Liver (tissue), 7 donors: ENCODE measurements at regions not wholly inside any gene's neighbourhood (a gene's known extent, or its start where the extent isn't known, plus 50 kb on each side); places are given as distances from the start of the nearest gene placed in this dataset.
A peak's percentile ranks its signal among the peaks of the same experiment; 100 is the strongest.
"Not testable (repeated sequence)": the region's sequence is repeated elsewhere in the genome, so short reads cannot be mapped to it uniquely, and the experiment has no call there.

Experiments
- DNase-seq: peaks from one replicate; pipeline ENCODE4 v3.0.0-alpha.2; 2017; ENCODE audit warnings: low spot score
- H3K27ac ChIP-seq, 2 donors: one replicate each; pipeline ENCODE4 v1.7.0; 2013; ENCODE audit warnings: inconsistent platforms in 2 of 2, low read length in 2 of 2, control low read depth in 1 of 2, low read depth in 1 of 2, mild to moderate bottlenecking in 1 of 2
- H3K27me3 ChIP-seq, 4 donors: one replicate each; pipeline versions ENCODE4 v1.6.1 to v1.7.0; 2013; ENCODE audit warnings: low read length in 3 of 4, inconsistent platforms in 1 of 4, mild to moderate bottlenecking in 1 of 4, moderate library complexity in 1 of 4; ENCODE audit not compliant: control insufficient read depth in 4 of 4, insufficient read depth in 4 of 4
- H3K36me3 ChIP-seq, 4 donors: one replicate each; pipeline versions ENCODE4 v1.6.1 to v1.7.0; 2013; ENCODE audit warnings: low read length in 3 of 4, mild to moderate bottlenecking in 3 of 4, low read depth in 1 of 4, moderate library complexity in 1 of 4; ENCODE audit not compliant: control insufficient read depth in 4 of 4, insufficient read depth in 3 of 4
- H3K4me1 ChIP-seq, 4 donors: one replicate each; pipeline versions ENCODE4 v1.6.1 to v1.7.0; 2013; ENCODE audit warnings: low read length in 3 of 4, mild to moderate bottlenecking in 3 of 4, moderate library complexity in 1 of 4; ENCODE audit not compliant: control insufficient read depth in 4 of 4, insufficient read depth in 4 of 4
- H3K4me3 ChIP-seq, 3 donors: one replicate each; pipeline versions ENCODE4 v1.6.1 to v1.7.0; 2013; ENCODE audit warnings: low read length in 3 of 3, control low read depth in 1 of 3, low read depth in 1 of 3, mild to moderate bottlenecking in 1 of 3
- H3K9ac ChIP-seq, 2 donors: one replicate each; pipeline ENCODE4 v1.7.0; 2013; ENCODE audit warnings: low read length in 2 of 2, mild to moderate bottlenecking in 2 of 2, moderate library complexity in 2 of 2, control low read depth in 1 of 2, low read depth in 1 of 2
- H3K9me3 ChIP-seq, 4 donors: one replicate each; pipeline versions ENCODE4 v1.6.1 to v1.7.0; 2013; ENCODE audit warnings: low read length in 3 of 4; ENCODE audit not compliant: control insufficient read depth in 4 of 4
- ATF3 ChIP-seq: IDR thresholded peaks from 2 replicates; pipeline ENCODE4 v1.6.1; 2016; ENCODE audit warnings: antibody characterized with exemption
- FOXA1 ChIP-seq: IDR thresholded peaks from 2 replicates; pipeline ENCODE4 v1.6.1; 2016; ENCODE audit warnings: antibody characterized with exemption
- FOXA2 ChIP-seq: IDR thresholded peaks from 2 replicates; pipeline ENCODE4 v1.6.1; 2016; ENCODE audit warnings: antibody characterized with exemption
- GABPA ChIP-seq, 2 donors: IDR thresholded peaks in 1 of 2; conservative IDR thresholded peaks in 1 of 2; 2 replicates each; pipeline ENCODE4 v1.6.1; 2016; ENCODE audit warnings: antibody characterized with exemption in 2 of 2, mild to moderate bottlenecking in 1 of 2, moderate library complexity in 1 of 2
- HNF4A ChIP-seq, 2 donors: conservative IDR thresholded peaks; 2 replicates each; pipeline ENCODE4 v1.6.1; 2016; ENCODE audit warnings: antibody characterized with exemption in 2 of 2, mild to moderate bottlenecking in 2 of 2
- HNF4G ChIP-seq: IDR thresholded peaks from 2 replicates; pipeline ENCODE4 v1.6.1; 2016; ENCODE audit warnings: antibody characterized with exemption
- JUND ChIP-seq, 2 donors: IDR thresholded peaks; 2 replicates each; pipeline ENCODE4 v1.6.1; 2016; ENCODE audit warnings: antibody characterized with exemption in 2 of 2
- MAX ChIP-seq: IDR thresholded peaks from 2 replicates; pipeline ENCODE4 v1.6.1; 2016; ENCODE audit warnings: antibody characterized with exemption
- RAD21 ChIP-seq, 2 donors: IDR thresholded peaks; 2 replicates each; pipeline ENCODE4 v1.6.1; 2016; ENCODE audit warnings: antibody characterized with exemption in 2 of 2, mild to moderate bottlenecking in 2 of 2
- REST ChIP-seq: IDR thresholded peaks from 2 replicates; pipeline ENCODE4 v1.6.1; 2016; ENCODE audit warnings: antibody characterized with exemption, mild to moderate bottlenecking
- RXRA ChIP-seq, 2 donors: IDR thresholded peaks; 2 replicates each; pipeline ENCODE4 v1.6.1; 2017 to 2018; ENCODE audit warnings: antibody characterized with exemption in 2 of 2, mild to moderate bottlenecking in 1 of 2
- SP1 ChIP-seq: IDR thresholded peaks from 2 replicates; pipeline ENCODE4 v1.6.1; 2018; ENCODE audit warnings: antibody characterized with exemption, mild to moderate bottlenecking
- WGBS: extraction: QIAGEN DNeasy Blood & Tissue Kit; methylation state at CpG from one replicate; pipeline ENCODE4 v1.1.7; 2013; 5-methylcytosine and 5-hydroxymethylcytosine counted together
- TF ChIP-seq, protein P1 (sequence below): IDR thresholded peaks from 2 replicates; pipeline ENCODE4 v1.6.1; 2016; ENCODE audit warnings: antibody characterized with exemption
- donor health status: healthy.
- donor health status: healthy.
- donor health status: healthy.
- donor health status: healthy.

GRCh38 chr10:45105309-45105708, 104.6 kb downstream of the ZNF22 start:
- H3K9me3 ChIP-seq, DNase-seq, H3K4me1 ChIP-seq, H3K27me3 ChIP-seq, H3K36me3 ChIP-seq, H3K4me3 ChIP-seq, H3K27ac ChIP-seq, H3K9ac ChIP-seq: not testable (repeated sequence)
- WGBS, result 63% methylated on average over 5 of the region's 5 CpGs

GRCh38 chr10:45106236-45106856, 105.6 kb downstream of the ZNF22 start:
- TF ChIP-seq RAD21 (IDR thresholded peaks at IDR 0.05), result no peak
- TF ChIP-seq HNF4A (conservative IDR thresholded peaks at IDR 0.05), result peak; percentile 57 to 65
- peak in 1 of 2 donors; percentile 58 for TF ChIP-seq RXRA (IDR thresholded peaks at IDR 0.05)
- no peaks in the 10 kb centered on the region for H3K9me3 ChIP-seq
- H3K9ac ChIP-seq, result no peak overlapping the region
- no peak overlapping the region for H3K27ac ChIP-seq
- H3K4me3 ChIP-seq, result no peak overlapping the region
- no peaks in the 10 kb centered on the region for H3K4me1 ChIP-seq
- DNase-seq, result no peak
- 47% methylated on average over 7 of the region's 7 CpGs for WGBS
- H3K27me3 ChIP-seq, result no peaks in the 10 kb centered on the region
- no peaks in the 10 kb centered on the region for H3K36me3 ChIP-seq

GRCh38 chr10:45111509-45111908, 110.8 kb downstream of the ZNF22 start:
- Histone ChIP-seq H3K9me3 (no peaks in the 10 kb centered on the region), H3K9ac (no peak overlapping the region), H3K36me3 (no peaks in the 10 kb centered on the region), H3K27me3 (no peaks in the 10 kb centered on the region), H3K4me1 (no peaks in the 10 kb centered on the region), H3K4me3 (no peak overlapping the region), H3K27ac (no peak overlapping the region)
- no peak for TF ChIP-seq FOXA2
- TF ChIP-seq GABPA (IDR thresholded peaks at IDR 0.05 in 1 of 2, conservative IDR thresholded peaks at IDR 0.05 in 1 of 2), result no peak
- TF ChIP-seq HNF4G, result no peak
- TF ChIP-seq HNF4A (conservative IDR thresholded peaks at IDR 0.05), result no peak
- no peak for DNase-seq
- whole genome bisulfite sequencing, result 93% methylated on average over 5 of the region's 5 CpGs

- H3K27me3 ChIP-seq, DNase-seq, H3K9me3 ChIP-seq, H3K9ac ChIP-seq, H3K4me3 ChIP-seq, H3K27ac ChIP-seq, H3K4me1 ChIP-seq, H3K36me3 ChIP-seq: not testable (repeated sequence)
- WGBS, result 79% methylated on average over 2 of the region's 2 CpGs
Measured at GRCh38 chr10:45117940-45118339, 117.2 kb downstream of the ZNF22 start.

- Histone ChIP-seq H3K36me3 (no peaks in the 10 kb centered on the region), H3K27me3 (no peaks in the 10 kb centered on the region), H3K27ac (no peak overlapping the region), H3K4me3 (no peak overlapping the region), H3K9me3 (no peaks in the 10 kb centered on the region), H3K4me1 (no peaks in the 10 kb centered on the region), H3K9ac (no peak overlapping the region)
- WGBS, result 57% methylated on average over 3 of the region's 3 CpGs
- DNase-seq, result no peak
- TF ChIP-seq HNF4G (no peak), GABPA (IDR thresholded peaks at IDR 0.05 in 1 of 2, conservative IDR thresholded peaks at IDR 0.05 in 1 of 2) (no peak), JUND (IDR thresholded peaks at IDR 0.05) (no peak), HNF4A (conservative IDR thresholded peaks at IDR 0.05) (no peak), RXRA (IDR thresholded peaks at IDR 0.05) (no peak), FOXA2 (no peak), RAD21 (IDR thresholded peaks at IDR 0.05) (no peak), SP1 (no peak), ATF3 (no peak), REST (no peak), MAX (no peak), FOXA1 (no peak)
- TF ChIP-seq, protein P1, sequence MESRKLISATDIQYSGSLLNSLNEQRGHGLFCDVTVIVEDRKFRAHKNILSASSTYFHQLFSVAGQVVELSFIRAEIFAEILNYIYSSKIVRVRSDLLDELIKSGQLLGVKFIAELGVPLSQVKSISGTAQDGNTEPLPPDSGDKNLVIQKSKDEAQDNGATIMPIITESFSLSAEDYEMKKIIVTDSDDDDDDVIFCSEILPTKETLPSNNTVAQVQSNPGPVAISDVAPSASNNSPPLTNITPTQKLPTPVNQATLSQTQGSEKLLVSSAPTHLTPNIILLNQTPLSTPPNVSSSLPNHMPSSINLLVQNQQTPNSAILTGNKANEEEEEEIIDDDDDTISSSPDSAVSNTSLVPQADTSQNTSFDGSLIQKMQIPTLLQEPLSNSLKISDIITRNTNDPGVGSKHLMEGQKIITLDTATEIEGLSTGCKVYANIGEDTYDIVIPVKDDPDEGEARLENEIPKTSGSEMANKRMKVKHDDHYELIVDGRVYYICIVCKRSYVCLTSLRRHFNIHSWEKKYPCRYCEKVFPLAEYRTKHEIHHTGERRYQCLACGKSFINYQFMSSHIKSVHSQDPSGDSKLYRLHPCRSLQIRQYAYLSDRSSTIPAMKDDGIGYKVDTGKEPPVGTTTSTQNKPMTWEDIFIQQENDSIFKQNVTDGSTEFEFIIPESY, result no peak
Measured at GRCh38 chr10:45118929-45119328, 118.2 kb downstream of the ZNF22 start.
